GM23338 (cell line): ENCODE measurements at regions not wholly inside any gene's neighbourhood (a gene's known extent, or its start where the extent isn't known, plus 50 kb on each side); places are given as distances from the start of the nearest gene placed in this dataset.

Source experiments
- ATAC-seq: fragments of 200-7000 bp; cut with Tn5 transposase; 3 replicates; pipeline ENCODE4 v1.9.1; 2020
- DNase-seq: peaks from one replicate; pipeline ENCODE4 v3.0.0-alpha.2; 2015; ENCODE audit warnings: low spot score
- H2AFZ ChIP-seq: fragments of 200-600 bp; sonication (generic); 2 replicates; pipeline ENCODE4 v1.8.0; 2016; ENCODE audit warnings: antibody characterized with exemption, mild to moderate bottlenecking, moderate library complexity
- H3F3A ChIP-seq: fragments of 200-600 bp; sonication (generic); replicated peaks from 2 replicates; pipeline ENCODE4 v1.8.0; 2017; ENCODE audit warnings: antibody characterized with exemption, mixed run types, low read depth
- H3K27ac ChIP-seq: fragments of 200-600 bp; sonication (generic); 2 replicates; pipeline ENCODE4 v1.6.1; 2016; ENCODE audit warnings: low read depth
- H3K27me3 ChIP-seq: fragments of 200-600 bp; sonication (generic); 2 replicates; pipeline ENCODE4 v1.8.0; 2016; ENCODE audit warnings: mild to moderate bottlenecking, mixed run types, moderate library complexity; ENCODE audit not compliant: insufficient read depth
- H3K36me3 ChIP-seq: fragments of 200-600 bp; sonication (generic); 2 replicates; pipeline ENCODE4 v1.8.0; 2016; ENCODE audit warnings: mild to moderate bottlenecking; ENCODE audit not compliant: insufficient read depth
- H3K4me1 ChIP-seq: fragments of 200-600 bp; sonication (generic); 2 replicates; pipeline ENCODE4 v1.8.0; 2016; ENCODE audit warnings: mild to moderate bottlenecking, moderate library complexity; ENCODE audit not compliant: insufficient read depth
- H3K4me2 ChIP-seq: fragments of 200-600 bp; sonication (generic); 2 replicates; pipeline ENCODE4 v1.7.1; 2017; ENCODE audit warnings: mixed run types
- H3K4me3 ChIP-seq: fragments of 200-600 bp; sonication (generic); 2 replicates; pipeline ENCODE4 v1.6.1; 2016; ENCODE audit warnings: mixed run types
- H3K79me2 ChIP-seq: fragments of 200-600 bp; sonication (generic); replicated peaks from 2 replicates; pipeline ENCODE4 v1.8.0; 2017; ENCODE audit warnings: mild to moderate bottlenecking; ENCODE audit not compliant: insufficient read depth
- H3K9me2 ChIP-seq: fragments of 200-600 bp; sonication (generic); 2 replicates; pipeline ENCODE4 v1.8.0; 2017; ENCODE audit not compliant: insufficient read depth
- H4K20me1 ChIP-seq: fragments of 200-600 bp; sonication (generic); replicated peaks from 2 replicates; pipeline ENCODE4 v1.8.0; 2017; ENCODE audit warnings: mild to moderate bottlenecking; ENCODE audit not compliant: insufficient read depth
- H3K27ac Mint-ChIP-seq: 2 replicates; pipeline ENCODE4 v1.8.0; 2020; ENCODE audit warnings: inconsistent platforms, mild to moderate bottlenecking, moderate library complexity, mixed read lengths
- H3K27me3 Mint-ChIP-seq: 3 replicates; pipeline ENCODE4 v1.8.0; 2022; ENCODE audit warnings: low read depth, mild to moderate bottlenecking, moderate library complexity, mixed read lengths, inconsistent platforms; ENCODE audit not compliant: insufficient read depth, poor library complexity
- H3K36me3 Mint-ChIP-seq: 3 replicates; pipeline ENCODE4 v1.8.0; 2021; ENCODE audit warnings: low read depth, mild to moderate bottlenecking, inconsistent platforms, moderate library complexity, mixed read lengths
- H3K4me1 Mint-ChIP-seq: 3 replicates; pipeline ENCODE4 v1.8.0; 2020; ENCODE audit warnings: mild to moderate bottlenecking, inconsistent platforms, mixed read lengths
- H3K4me3 Mint-ChIP-seq: 3 replicates; pipeline ENCODE4 v1.8.0; 2021; ENCODE audit warnings: moderate library complexity, mild to moderate bottlenecking, inconsistent platforms, mixed read lengths
- H3K9me3 Mint-ChIP-seq: 3 replicates; pipeline ENCODE4 v1.8.0; 2020; ENCODE audit warnings: moderate library complexity, mild to moderate bottlenecking, inconsistent platforms, mixed read lengths
- CTCF ChIP-seq, 2 experiments: fragments of 200-600 bp in 1 of 2; sonication (generic) in 1 of 2; conservative IDR thresholded peaks; 2 replicates each; pipeline versions ENCODE4 v1.5.1 to v1.6.1; 2016 to 2017; ENCODE audit warnings: antibody characterized with exemption in 2 of 2, low read depth in 2 of 2, mild to moderate bottlenecking in 2 of 2, moderate library complexity in 1 of 2
- ETS1 ChIP-seq: IDR thresholded peaks from 2 replicates; pipeline ENCODE4 v1.6.1; 2016; ENCODE audit warnings: antibody characterized with exemption
- EZH2 ChIP-seq: fragments of 200-600 bp; sonication (generic); IDR thresholded peaks from one replicate; pipeline ENCODE4 v1.8.0; 2017; ENCODE audit warnings: antibody characterized with exemption, mild to moderate bottlenecking, low read depth; ENCODE audit not compliant: unreplicated experiment
- EZH2phosphoT487 ChIP-seq: fragments of 200-600 bp; sonication (generic); IDR thresholded peaks from one replicate; pipeline ENCODE4 v1.8.1; 2018; ENCODE audit warnings: antibody characterized with exemption; ENCODE audit not compliant: unreplicated experiment
- REST ChIP-seq: IDR thresholded peaks from one replicate; pipeline ENCODE4 v1.6.1; 2018; ENCODE audit warnings: antibody characterized with exemption; ENCODE audit not compliant: unreplicated experiment
- STAT1 ChIP-seq: IDR thresholded peaks from one replicate; pipeline ENCODE4 v1.6.1; 2016; ENCODE audit warnings: antibody characterized with exemption; ENCODE audit not compliant: unreplicated experiment
- ZNF462 ChIP-seq: fragments of 250-450 bp; sonication (Bioruptor Pico); IDR thresholded peaks from 2 replicates; pipeline ENCODE4 v1.5.0; 2020; ENCODE audit warnings: mild to moderate bottlenecking, moderate library complexity

GRCh38 chr4:80129785-80130184 lies 56.8 kb upstream of the ANTXR2 start (continued):
- no peak for TF ChIP-seq ETS1

GRCh38 chr4:80128941-80129340 lies 55.9 kb upstream of the ANTXR2 start:
- no peak overlapping the region for H2AFZ ChIP-seq
- Mint-ChIP-seq H3K4me1 (peaks cover 12% of the 10 kb centered on the region), H3K36me3 (no peaks in the 10 kb centered on the region), H3K4me3 (no peak overlapping the region), H3K27ac (no peak overlapping the region), H3K9me3 (no peaks in the 10 kb centered on the region; the same call in 2 of the 3 replicates), H3K27me3 (no peaks in the 10 kb centered on the region)
- no peaks in the 10 kb centered on the region for H3K27me3 ChIP-seq
- H3K36me3 ChIP-seq: no peaks in the 10 kb centered on the region
- no peak overlapping the region for H3K27ac ChIP-seq
- H3K4me1 ChIP-seq: no peaks in the 10 kb centered on the region
- TF ChIP-seq STAT1: no peak
- H3F3A ChIP-seq: no peaks in the 10 kb centered on the region
- H3K79me2 ChIP-seq: no peaks in the 10 kb centered on the region
- no peak overlapping the region for H3K4me3 ChIP-seq
- no peak for DNase-seq
- no peak for ATAC-seq
- H3K9me2 ChIP-seq: no peaks in the 10 kb centered on the region
- H3K4me2 ChIP-seq: no peak overlapping the region
- no peaks in the 10 kb centered on the region for H4K20me1 ChIP-seq

- Mint-ChIP-seq H3K4me1 (peaks cover 12% of the 10 kb centered on the region), H3K27me3 (no peaks in the 10 kb centered on the region), H3K27ac (no peak overlapping the region), H3K4me3 (no peak overlapping the region), H3K9me3 (no peaks in the 10 kb centered on the region; the same call in 2 of the 3 replicates), H3K36me3 (no peaks in the 10 kb centered on the region)
- no peaks in the 10 kb centered on the region for H3K9me2 ChIP-seq
- no peak overlapping the region for H3K4me3 ChIP-seq
- no peak for ATAC-seq
- no peaks in the 10 kb centered on the region for H3K27me3 ChIP-seq
- H4K20me1 ChIP-seq: no peaks in the 10 kb centered on the region
- H3K27ac ChIP-seq: no peak overlapping the region
- DNase-seq: no peak
- H3K4me1 ChIP-seq: no peaks in the 10 kb centered on the region
- no peaks in the 10 kb centered on the region for H3F3A ChIP-seq
- H2AFZ ChIP-seq: no peak overlapping the region
- H3K79me2 ChIP-seq: no peaks in the 10 kb centered on the region
- no peak overlapping the region for H3K4me2 ChIP-seq
- no peaks in the 10 kb centered on the region for H3K36me3 ChIP-seq
- no peak for TF ChIP-seq REST
- no peak for TF ChIP-seq STAT1
- no peak for TF ChIP-seq EZH2
- no peak for TF ChIP-seq ZNF462 (CRISPR knock-in tag)
- TF ChIP-seq CTCF (conservative IDR thresholded peaks at IDR 0.05; ENCODE audit: low read depth in 2 of 2): no peak
- no peak for TF ChIP-seq EZH2phosphoT487
These were observed 54.9 kb upstream of the ANTXR2 start for GRCh38 chr4:80127870-80128419.
